BJ (cell line): ENCODE measurements at regions not wholly inside any gene's neighbourhood (a gene's known extent, or its start where the extent isn't known, plus 50 kb on each side); places are given as distances from the start of the nearest gene placed in this dataset.

ENCODE experiments used
- CTCF ChIA-PET: fragments of 350-600 bp; formaldehyde crosslinking; extraction: SDS; loops from one replicate; lab custom pipeline; 2021; ENCODE audit warnings: antibody characterized with exemption, inconsistent platforms; lab: Yijun Ruan, JAX
- POLR2A ChIA-PET: fragments of 300-600 bp; sonication (Branson Sonifier 250); formaldehyde crosslinking; extraction: SDS; loops from one replicate; lab custom pipeline; 2021; ENCODE audit warnings: antibody characterized with exemption; lab: Charles Lee
- DNase-seq: peaks from one replicate; pipeline ENCODE4 v3.0.0-alpha.2; 2011; ENCODE audit warnings: low read depth
- H3K27me3 ChIP-seq: 2 replicates; pipeline ENCODE4 v1.6.0; 2011; ENCODE audit warnings: low read length; ENCODE audit not compliant: control insufficient read depth, insufficient read depth
- H3K36me3 ChIP-seq: 2 replicates; pipeline ENCODE4 v1.5.1; 2011; ENCODE audit warnings: low read length; ENCODE audit not compliant: control insufficient read depth, insufficient read depth
- H3K4me3 ChIP-seq: 2 replicates; pipeline ENCODE4 v1.5.1; 2011; ENCODE audit warnings: low read depth, mild to moderate bottlenecking, control low read depth, low read length
- CTCF ChIP-seq: IDR thresholded peaks from 2 replicates; pipeline ENCODE4 v1.5.1; 2011; ENCODE audit warnings: low read depth, mild to moderate bottlenecking, control low read depth, inconsistent platforms, low read length, moderate library complexity; ENCODE audit not compliant: insufficient read depth

DNA sequence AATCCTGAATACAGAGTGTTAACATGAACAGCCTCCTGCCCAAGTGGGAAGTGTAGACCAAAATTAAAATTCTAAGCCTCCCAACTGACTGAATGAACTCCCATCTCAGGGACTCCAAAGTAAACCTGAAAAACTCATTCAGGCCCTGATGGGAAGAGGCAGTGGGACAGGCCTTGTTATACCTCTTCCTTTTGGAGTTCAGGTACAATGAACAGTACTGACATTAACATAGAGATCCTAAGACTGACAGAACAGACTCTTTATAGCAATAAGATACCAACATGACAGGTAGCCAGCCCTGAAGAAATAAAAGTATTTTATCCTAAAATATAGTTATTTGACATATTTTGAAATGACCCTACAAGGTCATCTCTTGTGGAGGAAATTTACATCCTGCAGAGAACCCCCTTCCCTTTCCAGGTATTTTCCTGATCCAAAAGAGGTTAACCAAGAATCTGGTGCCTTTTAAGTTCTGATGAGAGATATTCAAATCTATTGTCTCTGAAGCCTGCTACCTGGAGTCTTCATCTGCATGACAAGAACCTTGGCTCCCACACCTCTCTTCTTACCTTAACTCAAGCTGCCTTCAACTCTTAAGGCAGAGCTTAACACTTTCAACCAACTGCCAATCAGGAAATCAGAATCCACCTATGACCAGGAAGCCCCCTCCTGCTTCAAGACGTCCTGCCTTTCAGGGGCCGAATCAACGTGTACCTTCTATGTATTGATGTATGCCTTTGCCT lies 103.3 kb upstream of the PFKP start:
- H3K27me3 ChIP-seq, result peaks cover 11% of the 10 kb centered on the region
- TF ChIP-seq CTCF, result no peak
- POLR2A ChIA-PET, result no interaction called here
- no peaks in the 10 kb centered on the region for H3K36me3 ChIP-seq
- H3K4me3 ChIP-seq, result no peak overlapping the region
- DNase-seq, result no peak
- CTCF ChIA-PET, result interaction anchor here (0.7 kb wide), 1 partner anchor 36 kb away, joined by 3 read pairs; no protein-coding TSS in a partner anchor

DNA sequence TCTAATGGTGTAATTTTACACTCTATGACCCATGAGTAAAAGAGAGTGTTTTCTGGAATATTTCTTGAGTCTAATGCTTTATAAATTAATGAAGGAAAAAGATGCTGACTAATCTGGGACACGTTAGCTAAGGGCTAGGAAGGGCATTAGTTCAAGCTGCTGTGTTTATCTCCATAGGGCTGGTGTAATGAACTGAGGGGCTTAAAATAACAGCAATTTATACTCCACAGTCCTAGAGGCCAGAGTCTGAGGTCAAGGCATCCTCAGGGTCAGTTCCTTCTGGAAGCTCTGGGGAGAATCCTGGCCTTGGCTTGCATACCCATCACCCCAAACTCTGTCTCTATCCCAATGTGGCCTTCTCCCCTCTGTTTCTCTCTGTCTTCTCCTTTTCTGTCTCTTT lies 105.2 kb upstream of the PFKP start:
- ChIA-PET POLR2A (no interaction called here), CTCF (interaction anchor here (1.0 kb wide), 1 partner anchor 15 kb away, joined by 5 read pairs; no protein-coding TSS in a partner anchor)
- no peak for DNase-seq
- Histone ChIP-seq H3K36me3 (no peaks in the 10 kb centered on the region), H3K4me3 (no peak overlapping the region), H3K27me3 (peaks cover 8% of the 10 kb centered on the region)
- no peak for TF ChIP-seq CTCF

DNA sequence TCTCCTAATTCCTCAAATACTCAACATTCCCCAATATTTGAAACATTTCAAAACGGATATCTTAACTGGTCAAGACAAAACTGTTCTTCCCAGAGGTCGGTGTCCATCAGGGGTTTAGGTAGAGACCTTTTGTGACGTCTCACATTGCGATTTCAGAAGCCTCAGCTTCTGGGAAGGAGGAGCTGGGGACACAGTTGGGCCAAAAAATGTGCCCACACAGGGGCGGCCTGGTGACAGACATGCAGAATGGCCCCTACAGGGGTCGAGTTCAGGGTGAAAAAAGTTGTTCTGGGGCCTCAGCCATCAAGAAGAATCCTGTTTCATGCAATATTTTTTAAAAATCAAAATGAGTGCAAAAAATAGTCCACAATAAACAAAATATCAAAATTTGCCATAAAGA lies 108.7 kb upstream of the PFKP start:
- Histone ChIP-seq H3K36me3 (no peaks in the 10 kb centered on the region), H3K4me3 (no peak overlapping the region), H3K27me3 (peaks cover 4% of the 10 kb centered on the region; the same call in 1 of the 2 replicates)
- ChIA-PET CTCF (interaction anchor here (1.0 to 1.2 kb wide), 2 partner anchors 84 to 85 kb away, joined by 3 read pairs; no protein-coding TSS in a partner anchor), POLR2A (no interaction called here)
- no peak for TF ChIP-seq CTCF
- DNase-seq, result no peak

GRCh38 chr10:2957785-2958184 lies 109.6 kb upstream of the PFKP start:
- Histone ChIP-seq H3K27me3 (0 out of 2 replicates have a peak, but pooled peaks cover 1% of the 10 kb centered on the region), H3K4me3 (no peak overlapping the region), H3K36me3 (no peaks in the 10 kb centered on the region)
- TF ChIP-seq CTCF, result no peak
- ChIA-PET POLR2A (interaction anchor here (0.5 kb wide), 1 partner anchor 9 kb away, joined by 4 read pairs; no protein-coding TSS in a partner anchor), CTCF (interaction anchor here (0.6 to 1.2 kb wide), 4 partner anchors 10 to 86 kb away, joined by 3 read pairs; no protein-coding TSS in a partner anchor)
- no peak for DNase-seq

DNA sequence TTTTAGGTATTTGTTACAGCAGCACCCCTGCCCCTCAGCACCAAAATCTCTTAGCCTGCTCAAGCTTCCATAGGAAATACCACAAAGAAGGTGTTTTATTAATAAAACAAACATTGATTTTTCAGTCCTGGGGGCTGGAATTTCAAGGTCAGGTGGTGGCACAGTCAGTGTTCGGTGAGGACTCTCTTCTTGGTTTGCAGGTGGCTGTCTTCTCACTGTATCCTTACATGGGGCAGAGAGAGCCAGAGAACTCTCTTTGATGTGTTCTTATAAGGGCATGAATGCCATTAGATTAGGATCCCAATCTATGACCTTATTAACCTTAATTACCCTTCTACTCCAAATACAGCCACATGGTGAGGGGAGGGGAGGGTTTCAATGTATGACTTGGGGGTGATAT lies 112.3 kb upstream of the PFKP start:
- Histone ChIP-seq H3K27me3 (no peaks in the 10 kb centered on the region; the same call in 1 of the 2 replicates), H3K36me3 (no peaks in the 10 kb centered on the region), H3K4me3 (no peak overlapping the region)
- TF ChIP-seq CTCF, result no peak
- CTCF ChIA-PET, result interaction anchor here (1.5 kb wide), 1 partner anchor 89 kb away, joined by 4 read pairs; no protein-coding TSS in a partner anchor
- DNase-seq, result no peak
- POLR2A ChIA-PET, result no interaction called here
